GM21423 (cell line): ENCODE measurements at regions not wholly inside any gene's neighbourhood (a gene's known extent, or its start where the extent isn't known, plus 50 kb on each side); places are given as distances from the start of the nearest gene placed in this dataset.

ENCODE experiments used
- ATAC-seq: cut with Tn5 transposase; IDR thresholded peaks from one replicate; pipeline ENCODE4 v1.9.1; 2021; ENCODE audit warnings: mild to moderate bottlenecking, moderate library complexity; ENCODE audit not compliant: unreplicated experiment

DNA sequence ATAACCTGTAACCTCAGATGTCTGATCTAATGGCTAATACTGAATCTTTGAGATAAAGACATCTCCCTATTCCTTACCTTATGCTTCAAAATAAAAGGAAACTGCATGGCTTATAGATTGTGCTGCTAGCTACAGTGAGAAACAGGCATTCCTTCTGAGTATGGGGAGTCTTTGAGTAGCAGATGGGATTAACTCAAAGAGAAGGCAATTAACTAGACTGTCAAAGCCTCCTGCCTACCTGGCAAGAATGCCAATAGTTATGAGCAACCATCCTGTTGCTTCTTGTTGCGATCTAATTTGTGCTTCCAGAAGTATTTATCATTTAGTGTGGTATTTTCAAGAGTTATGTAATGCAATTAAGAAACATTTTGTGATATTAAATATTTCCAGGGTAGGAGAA is 660.0 kb upstream of the TMEFF2 start:
- ATAC-seq, result no peak

DNA sequence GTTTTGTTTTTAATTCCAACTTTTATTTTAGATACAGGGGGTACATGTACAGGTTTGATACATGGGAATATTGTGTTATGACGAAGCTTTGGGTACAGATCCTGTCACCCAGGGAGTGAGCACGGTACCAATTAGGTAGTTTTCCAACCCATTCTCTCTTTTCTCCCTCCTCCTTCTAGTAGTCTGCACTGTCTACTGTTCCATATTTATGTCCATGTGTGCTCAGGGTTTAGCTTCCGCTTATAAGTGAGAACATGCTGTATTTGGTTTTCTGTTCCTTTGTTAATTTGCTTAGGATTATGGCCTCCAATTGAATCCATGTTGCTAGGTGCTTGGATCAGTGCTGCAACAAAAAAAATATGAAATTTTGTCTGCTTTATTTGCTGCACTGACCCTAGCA is 659.3 kb upstream of the TMEFF2 start:
- no peak for ATAC-seq

DNA sequence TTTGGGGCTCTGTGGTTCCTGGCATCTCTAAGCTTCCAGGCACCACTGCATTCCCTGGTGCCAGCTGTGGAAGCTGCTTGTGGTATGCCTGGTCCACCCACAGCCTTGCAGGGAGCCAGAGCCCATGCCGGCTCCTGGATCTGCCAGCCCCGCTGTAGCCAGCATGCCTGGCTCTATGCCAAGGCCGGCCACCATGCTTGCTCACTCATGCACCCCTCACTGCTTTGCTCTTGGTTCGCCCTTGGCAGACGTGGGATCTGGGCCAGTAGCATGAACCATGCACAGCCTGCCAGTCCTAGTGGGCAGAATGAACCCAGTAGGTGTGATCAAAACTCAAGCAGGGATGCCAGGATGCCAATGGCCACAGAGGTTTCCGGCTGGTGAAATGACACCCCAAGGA is 634.2 kb upstream of the TMEFF2 start:
- ATAC-seq, result no peak

DNA sequence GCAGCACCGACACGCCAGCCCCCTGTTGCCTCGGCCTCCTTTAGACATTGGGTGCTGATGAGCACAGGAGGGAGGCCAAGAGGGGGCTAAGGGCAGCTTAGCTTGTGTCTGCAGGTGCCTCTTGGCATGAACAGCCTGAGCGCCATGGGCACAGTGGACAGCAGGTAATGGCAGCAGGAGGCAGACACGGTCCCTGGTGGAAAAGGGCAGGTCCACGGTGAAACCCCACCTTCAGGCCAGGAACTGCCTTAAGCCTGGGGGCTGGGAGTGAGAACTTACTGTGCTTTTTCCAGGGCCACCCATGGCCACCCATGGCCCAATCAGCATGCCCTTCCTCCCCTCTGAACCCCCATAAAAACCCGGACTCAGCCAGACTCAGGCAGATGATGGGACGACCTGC is 633.4 kb upstream of the TMEFF2 start:
- ATAC-seq, result no peak

DNA sequence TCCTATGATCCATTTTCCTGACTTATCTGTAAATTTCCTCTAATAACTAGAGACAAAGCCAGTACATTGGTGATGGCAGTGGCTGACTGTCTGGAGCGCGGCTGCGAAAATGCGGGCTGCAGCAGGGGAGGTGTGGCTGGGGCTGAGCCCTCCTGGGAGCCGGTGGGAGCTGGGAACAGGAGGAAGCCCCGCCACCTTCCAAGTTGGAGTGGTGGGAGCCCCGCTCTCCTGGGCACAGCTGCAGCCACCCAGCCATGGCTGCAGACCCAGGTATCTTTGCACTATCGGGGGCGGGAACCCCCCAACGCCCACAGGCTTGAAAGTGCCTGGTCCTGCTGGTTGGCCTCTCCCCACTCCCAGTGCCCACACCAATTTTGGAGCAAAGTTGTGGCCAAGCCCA is 633.0 kb upstream of the TMEFF2 start:
- ATAC-seq, result no peak

DNA sequence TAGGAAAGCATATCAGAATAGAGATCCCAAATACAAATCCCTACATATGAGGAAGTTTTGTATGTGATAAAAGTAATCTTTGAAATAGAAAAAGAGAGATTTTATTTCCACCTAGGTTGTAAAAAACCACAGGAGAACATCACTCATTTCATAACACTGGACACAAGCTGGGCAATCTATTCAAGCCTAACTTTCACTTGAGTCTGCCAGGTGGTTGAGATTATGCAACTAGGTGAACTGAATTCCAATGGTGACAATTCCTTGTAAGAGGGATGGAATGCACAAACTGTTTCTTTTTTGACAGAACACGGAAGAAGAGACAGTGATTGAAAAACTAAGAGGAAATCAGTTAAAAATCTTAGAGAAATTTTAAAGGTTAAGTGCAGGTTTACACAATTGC is 619.6 kb upstream of the TMEFF2 start:
- no peak for ATAC-seq

DNA sequence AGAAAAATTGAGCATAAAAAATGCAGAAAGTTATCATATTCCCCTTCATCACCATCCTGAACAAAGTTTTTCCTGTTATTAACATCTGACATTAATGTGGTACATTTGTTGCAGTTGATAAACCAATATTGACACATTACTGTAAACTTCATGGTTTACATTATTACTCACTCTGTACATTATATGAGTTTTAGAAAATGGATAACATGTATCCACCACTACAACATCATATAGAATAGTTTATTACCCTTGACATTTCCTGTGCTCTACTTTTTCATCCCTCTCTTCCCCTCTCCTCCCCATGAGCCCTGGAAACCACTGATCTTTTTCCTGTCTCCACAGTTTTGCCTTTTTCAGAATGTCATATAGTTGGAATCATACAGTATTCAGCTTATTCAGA is 618.6 kb upstream of the TMEFF2 start:
- no peak for ATAC-seq

DNA sequence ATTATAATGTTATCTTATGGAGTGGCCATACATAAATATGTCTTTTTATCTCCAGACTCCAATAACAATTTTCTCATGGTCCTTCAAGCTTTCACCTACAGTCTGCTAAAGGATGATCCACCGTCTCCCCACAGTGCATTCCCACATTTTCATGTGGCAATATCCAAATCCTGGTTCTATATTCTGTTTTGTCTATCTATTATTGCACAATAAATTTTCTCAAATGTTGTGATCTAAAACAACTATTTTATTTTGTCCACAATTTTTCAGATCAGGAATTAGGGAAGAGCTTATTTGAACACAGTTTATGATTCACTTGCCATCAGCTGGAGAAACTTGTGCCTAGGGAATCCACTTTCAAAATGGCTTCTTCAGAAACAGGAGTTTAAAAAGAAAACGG is 614.4 kb upstream of the TMEFF2 start:
- ATAC-seq, result no peak

DNA sequence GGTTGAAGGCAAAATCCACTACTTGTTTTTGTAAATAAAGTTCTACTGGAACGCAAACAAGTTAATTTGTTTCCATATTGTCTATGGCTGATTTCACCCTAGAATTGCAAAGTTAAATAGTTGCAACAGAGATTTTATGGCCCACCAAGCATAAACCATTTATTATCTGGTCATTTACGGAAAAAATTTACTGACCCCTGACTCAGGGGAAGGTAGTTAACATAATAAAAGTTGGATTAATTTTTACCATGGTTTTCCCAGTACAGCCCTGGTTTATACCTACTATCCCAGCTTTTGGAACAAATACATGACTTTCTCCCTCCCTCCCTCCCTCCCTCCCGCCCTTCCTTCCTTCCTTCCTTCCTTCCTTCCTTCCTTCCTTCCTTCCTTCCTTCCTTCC is 588.9 kb upstream of the TMEFF2 start:
- no peak for ATAC-seq

DNA sequence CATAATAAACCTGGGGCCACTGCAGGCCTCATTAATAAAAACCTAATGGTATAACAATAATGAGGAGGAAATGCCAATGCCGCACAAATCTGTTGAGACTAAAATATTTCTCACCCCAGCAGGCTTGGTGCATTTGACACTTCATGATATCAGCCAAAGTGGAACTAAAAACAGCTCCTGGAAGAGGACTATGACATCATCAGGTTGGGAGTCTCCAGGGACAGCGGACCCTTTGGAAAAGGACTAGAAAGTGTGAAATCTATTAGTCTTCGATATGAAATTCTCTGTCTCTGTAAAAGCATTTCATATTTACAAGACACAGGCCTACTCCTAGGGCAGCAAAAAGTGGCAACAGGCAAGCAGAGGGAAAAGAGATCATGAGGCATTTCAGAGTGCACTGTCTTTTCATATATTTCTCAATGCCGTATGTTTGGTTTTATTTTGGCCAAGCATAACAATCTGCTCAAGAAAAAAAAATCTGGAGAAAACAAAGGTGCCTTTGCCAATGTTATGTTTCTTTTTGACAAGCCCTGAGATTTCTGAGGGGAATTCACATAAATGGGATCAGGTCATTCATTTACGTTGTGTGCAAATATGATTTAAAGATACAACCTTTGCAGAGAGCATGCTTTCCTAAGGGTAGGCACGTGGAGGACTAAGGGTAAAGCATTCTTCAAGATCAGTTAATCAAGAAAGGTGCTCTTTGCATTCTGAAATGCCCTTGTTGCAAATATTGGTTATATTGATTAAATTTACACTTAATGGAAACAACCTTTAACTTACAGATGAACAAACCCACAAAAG is 580.9 kb upstream of the TMEFF2 start:
- no peak for ATAC-seq

DNA sequence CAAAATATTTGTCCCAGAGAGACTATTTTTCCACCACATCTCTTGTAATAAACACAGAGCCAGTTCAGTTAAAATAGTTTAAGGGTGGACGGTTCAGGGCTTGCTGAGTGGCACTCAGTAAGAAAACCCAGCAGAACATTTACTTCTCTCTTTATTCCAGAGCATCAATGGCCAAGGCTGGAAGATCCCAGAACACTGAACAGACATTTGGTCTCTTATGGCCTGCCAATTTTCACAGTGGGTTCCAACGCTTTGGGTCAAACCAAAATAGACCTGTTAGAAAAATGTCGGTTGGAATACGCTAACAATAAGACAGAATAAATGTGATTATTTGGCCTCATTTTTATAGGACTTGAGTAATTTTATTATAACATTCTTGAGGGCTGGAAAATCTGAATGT is 580.3 kb upstream of the TMEFF2 start:
- no peak for ATAC-seq

DNA sequence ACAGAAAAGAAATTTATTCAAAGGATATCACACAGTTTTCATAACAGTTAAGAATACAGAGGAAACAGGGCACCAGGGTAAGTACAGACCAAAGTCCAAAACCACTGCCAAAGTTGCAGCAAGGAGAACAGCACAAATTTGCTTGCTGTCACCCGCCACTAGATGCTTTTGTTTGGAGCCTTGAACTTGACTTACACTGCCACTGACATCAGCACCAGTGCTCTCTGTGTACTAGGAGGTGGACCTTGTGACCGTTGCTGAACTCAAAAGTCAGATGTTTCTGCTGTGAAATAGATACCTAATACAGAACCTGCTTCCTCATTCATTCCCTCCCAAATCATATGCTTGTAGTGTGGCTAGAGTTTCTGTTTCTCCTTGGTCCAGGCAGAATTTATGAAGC is 578.3 kb upstream of the TMEFF2 start:
- no peak for ATAC-seq

DNA sequence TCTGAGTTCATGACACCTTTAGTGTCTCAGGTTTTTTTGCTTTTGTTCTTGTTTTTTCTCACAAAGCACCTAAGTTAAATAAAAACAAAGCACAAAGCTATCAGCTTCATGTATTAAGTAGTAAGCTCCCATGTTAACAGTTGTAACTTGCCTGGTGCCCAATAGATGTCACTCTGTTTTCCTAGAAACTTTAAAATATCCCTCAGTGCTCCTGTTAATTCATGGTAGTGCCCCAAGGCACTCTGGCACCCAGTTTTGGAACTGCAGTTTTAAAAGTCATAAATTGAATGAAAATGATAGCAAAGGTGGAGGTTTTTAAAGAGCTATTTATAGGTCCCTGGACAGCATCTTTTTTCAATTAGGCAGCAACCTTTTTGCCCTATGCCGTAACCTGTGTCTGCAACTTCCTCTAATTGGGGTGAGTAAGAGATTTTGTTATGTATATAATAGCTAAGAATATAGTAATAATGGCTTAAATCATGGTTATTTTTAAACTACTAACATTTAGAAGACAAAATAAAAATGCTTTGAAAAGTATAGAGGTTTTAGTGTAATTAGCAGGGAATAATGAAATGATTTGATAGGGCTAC is 555.0 kb upstream of the TMEFF2 start:
- ATAC-seq, result no peak

DNA sequence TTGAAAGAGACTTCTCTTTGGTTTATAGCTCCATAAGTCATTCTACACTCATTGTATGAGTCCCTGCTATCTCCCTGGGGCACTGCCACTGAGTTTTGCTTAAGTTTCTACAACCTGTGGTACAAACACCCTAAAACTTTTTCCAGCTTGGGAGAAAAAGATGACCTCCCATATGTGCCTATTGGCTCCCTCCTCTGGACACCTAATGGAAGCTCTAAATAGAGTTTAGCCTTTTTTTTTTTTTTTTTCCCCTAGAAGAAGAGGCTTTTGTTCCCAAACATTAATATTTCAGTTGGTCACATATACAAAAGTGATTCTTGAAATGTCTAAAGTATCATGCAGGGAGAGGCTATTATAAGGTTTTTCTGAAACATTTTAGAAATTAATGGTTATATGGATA is 547.2 kb upstream of the TMEFF2 start:
- no peak for ATAC-seq

DNA sequence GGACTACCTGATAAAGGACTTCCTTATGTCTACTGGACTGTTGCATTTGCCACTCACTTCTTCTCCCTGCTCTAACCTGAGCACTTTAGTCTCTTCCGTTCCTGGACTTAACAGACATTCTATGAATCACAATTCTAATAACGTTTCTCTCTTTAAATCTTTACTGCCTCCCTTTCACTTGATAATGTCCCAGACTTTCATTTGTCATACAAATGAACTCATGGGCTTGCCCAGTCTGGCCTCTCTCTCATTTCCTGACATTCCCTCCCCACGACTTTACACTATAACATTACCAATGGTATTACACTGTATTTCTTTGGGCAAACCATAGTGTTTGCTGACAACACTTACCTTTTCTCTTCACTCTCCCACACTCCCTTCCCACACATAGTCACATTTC is 540.7 kb upstream of the TMEFF2 start:
- ATAC-seq, result no peak

DNA sequence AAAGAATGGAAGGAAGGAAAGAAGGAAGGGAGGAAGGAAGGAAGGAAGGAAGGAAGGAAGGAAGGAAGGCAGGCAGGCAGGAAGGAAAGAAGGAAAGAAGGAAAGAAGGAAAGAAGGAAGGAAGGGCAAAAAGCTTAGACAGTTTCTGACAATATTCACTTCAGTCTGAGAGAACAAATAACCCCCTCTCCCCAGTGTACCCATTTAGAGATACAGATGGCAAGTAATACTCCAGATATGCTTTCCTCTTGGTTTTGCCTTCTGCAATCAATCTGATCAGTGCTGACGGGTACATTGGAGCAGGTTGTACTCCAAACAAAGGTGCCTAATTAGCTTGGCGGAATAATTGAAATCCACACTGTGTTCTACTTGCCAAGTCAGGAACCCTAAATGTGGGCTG is 534.6 kb upstream of the TMEFF2 start:
- ATAC-seq, result no peak

DNA sequence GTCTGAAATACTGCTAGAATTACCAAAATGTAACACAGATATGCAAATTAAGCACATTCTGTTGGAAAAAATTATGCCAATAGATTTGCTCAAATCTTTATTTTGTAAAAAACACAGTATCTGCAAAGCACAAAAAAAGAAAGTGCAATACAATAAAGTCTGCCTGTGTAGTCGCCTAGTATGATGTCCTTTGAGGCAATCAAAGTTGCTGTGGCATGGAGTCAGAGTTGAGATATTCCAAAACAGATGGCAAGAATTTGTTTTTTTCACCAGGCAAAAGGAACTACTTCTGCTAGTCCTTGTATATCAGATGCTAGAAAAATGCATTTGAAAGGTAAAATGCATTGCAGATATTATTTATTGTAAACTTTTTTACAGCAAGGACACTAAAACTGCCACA is 531.3 kb upstream of the TMEFF2 start:
- no peak for ATAC-seq

DNA sequence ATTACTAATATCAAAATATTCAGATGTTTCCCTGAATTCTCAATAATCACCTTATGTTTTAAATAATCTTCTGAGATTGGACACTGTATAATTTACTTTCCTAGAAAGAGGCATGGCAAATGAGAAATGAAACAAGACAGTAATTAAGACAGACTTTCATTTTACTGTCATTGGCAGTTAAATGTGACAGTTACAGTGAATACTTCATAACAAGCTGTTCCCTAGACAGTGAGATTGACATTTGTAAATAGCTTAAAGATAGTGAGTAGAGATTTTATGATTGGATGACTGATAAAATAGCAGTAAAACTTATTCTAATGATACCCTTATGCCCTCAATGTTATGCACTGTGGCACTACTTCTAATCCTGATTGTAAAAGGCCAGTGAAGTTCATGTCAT is 524.9 kb upstream of the TMEFF2 start:
- ATAC-seq, result no peak

DNA sequence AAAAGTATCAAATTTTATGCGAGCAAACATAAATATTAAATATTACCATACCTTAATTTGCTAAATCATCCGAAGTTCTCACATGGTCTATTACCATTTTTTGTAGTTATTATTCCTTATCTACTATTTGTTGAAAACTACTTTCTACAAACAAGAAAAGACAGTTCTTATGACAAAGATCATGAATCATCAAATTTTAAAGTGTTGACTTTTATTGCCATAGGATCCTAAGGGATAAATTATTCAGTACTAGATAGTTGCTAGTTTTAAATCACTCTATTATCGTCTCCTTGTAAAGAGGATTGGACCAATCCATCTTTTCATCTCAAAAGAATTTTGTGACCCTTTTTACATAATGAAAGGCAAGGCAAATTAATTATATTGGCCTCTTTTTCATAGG is 523.6 kb upstream of the TMEFF2 start:
- no peak for ATAC-seq

DNA sequence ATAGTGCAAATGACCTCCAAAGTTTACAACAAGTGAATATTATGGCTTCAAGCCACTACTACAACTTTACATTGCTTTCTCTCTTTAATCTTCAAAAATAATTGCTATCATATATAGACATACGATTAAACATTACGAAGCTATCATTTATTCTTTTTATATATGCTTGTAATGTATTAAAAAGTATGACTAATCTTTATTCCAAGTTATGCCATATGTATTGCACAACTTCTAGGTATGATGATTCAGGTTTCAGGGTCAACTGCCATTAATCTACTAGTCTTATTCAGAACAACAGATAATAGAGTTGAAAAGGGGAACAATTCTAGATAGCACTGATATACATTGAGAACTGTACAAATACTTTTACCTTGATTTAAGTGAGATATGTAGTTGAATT is 506.2 kb upstream of the TMEFF2 start:
- no peak for ATAC-seq

DNA sequence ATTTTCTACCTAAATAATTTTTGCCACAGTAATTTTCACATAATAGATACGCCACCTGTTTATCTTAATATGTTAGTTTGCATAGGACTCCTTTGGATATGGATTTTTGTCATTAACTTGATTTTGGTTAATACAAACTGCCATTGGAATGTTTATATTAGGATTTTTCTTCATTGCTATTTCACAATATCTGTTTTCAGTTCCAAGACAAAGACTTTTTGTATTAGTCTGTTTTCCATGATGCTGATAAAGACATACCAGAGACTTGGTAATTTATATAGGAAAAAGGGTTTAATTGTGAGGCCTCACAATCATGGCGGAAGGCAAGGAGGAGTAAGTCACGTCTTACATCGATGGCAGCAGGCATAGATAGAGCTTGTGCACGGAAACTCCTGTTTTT is 503.1 kb upstream of the TMEFF2 start:
- ATAC-seq, result no peak

DNA sequence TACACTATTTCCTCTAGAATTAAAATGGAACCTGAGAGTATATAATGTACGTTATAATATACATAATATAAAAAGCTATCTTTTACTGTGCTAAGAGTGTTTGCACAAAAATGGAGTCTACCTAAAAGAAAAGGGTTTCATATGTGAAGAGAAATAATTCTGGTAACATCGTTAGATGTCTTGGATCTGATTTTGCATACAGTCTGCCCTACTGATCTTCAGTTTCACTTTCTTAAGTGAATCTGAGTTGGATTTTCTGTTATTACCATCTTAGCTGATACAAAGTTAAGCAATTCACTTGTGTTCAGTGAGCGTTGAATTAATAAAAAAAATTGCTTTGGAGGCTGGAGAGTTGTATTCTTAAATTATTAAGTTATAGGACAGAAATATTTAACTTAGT is 502.1 kb upstream of the TMEFF2 start:
- ATAC-seq, result no peak

DNA sequence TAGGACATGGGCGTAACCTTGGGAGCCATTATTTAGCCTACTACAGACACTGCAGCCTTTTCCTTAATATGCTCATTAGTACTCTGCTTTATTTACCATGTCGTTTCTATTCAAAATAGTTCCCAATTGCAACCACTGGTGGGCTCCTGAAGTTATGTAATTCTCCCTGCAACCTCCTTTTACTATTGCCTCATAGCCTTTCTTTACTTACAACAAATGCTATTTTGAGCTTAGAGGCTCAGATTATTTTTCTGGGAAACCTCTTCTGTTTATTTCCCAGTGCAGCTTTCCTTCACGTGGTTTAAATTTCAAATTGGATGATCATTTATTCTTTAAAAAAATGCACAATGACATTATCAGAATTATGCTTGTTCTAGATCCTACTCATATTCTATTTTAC is 492.3 kb upstream of the TMEFF2 start:
- ATAC-seq, result no peak
